Peyer's patch (tissue), 4 donors: ENCODE measurements at regions not wholly inside any gene's neighbourhood (a gene's known extent, or its start where the extent isn't known, plus 50 kb on each side); places are given as distances from the start of the nearest gene placed in this dataset.
A peak's percentile ranks its signal among the peaks of the same experiment; 100 is the strongest.
"Not testable (repeated sequence)": the region's sequence is repeated elsewhere in the genome, so short reads cannot be mapped to it uniquely, and the experiment has no call there.

Experiments used
- DNase-seq, 3 donors: peaks; one replicate each; pipeline ENCODE4 v3.0.0-alpha.2; 2017 to 2019
- H3K27ac ChIP-seq, 4 donors: fragments of 200-600 bp; sonication (generic); one replicate each; pipeline ENCODE4 v1.5.1; 2016 to 2019
- H3K27me3 ChIP-seq, 2 donors: fragments of 200-600 bp; sonication (generic); one replicate each; pipeline ENCODE4 v1.5.1; 2019
- H3K36me3 ChIP-seq, 3 donors: fragments of 200-600 bp; sonication (generic); one replicate each; pipeline ENCODE4 v1.5.1; 2016 to 2019
- H3K4me1 ChIP-seq, 4 donors: fragments of 200-600 bp; sonication (generic); one replicate each; pipeline ENCODE4 v1.5.1; 2016 to 2019
- H3K4me3 ChIP-seq, 4 donors: fragments of 200-600 bp; sonication (generic); 1 replicate in 3 of 4; 2 replicates in 1 of 4; pipeline ENCODE4 v1.5.1; 2016 to 2019; ENCODE audit warnings: mild to moderate bottlenecking in 1 of 4
- H3K9me3 ChIP-seq, 4 donors: fragments of 200-600 bp; sonication (generic); one replicate each; pipeline ENCODE4 v1.5.1; 2016 to 2019; ENCODE audit warnings: mild to moderate bottlenecking in 1 of 4
- POLR2A ChIP-seq, 2 donors: fragments of 450-650 bp; IDR thresholded peaks; one replicate each; pipeline ENCODE4 v1.5.1; 2017; ENCODE audit warnings: antibody characterized with exemption in 2 of 2, mild to moderate bottlenecking in 2 of 2, moderate library complexity in 2 of 2
- TF ChIP-seq, protein P1 (sequence below), 6 experiments: fragments of 450-650 bp in 4 of 6; fragments of 200-600 bp in 2 of 6; sonication (generic) in 1 of 6; IDR thresholded peaks; one replicate each; pipeline ENCODE4 v1.5.1; 2017 to 2019; ENCODE audit warnings: antibody characterized with exemption in 6 of 6, mild to moderate bottlenecking in 3 of 6, moderate library complexity in 1 of 6

DNA sequence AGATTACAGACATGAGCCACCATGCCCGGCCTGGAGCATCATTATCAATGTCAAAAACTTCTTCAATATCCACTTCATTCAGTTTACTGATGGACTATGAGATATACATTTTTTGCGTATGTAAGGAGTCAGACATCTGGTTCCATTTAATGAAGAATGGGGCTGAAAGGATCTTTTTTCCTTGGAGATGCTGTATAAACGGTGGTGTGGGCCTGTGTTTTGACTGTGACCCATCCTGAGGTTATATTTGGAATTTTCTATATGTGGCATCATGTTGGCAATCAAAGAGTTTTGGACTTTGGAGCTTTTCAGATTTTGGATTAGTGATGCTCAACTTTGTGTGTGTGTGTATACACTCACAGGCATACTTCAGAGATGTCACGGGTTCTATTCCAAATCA, 85.7 kb upstream of the FBXL17 start:
- DNase-seq: no peak
- no peaks in the 10 kb centered on the region for H3K4me1 ChIP-seq
- H3K9me3 ChIP-seq: no peaks in the 10 kb centered on the region
- no peaks in the 10 kb centered on the region for H3K27me3 ChIP-seq
- H3K36me3 ChIP-seq: no peaks in the 10 kb centered on the region
- TF ChIP-seq, protein P1, sequence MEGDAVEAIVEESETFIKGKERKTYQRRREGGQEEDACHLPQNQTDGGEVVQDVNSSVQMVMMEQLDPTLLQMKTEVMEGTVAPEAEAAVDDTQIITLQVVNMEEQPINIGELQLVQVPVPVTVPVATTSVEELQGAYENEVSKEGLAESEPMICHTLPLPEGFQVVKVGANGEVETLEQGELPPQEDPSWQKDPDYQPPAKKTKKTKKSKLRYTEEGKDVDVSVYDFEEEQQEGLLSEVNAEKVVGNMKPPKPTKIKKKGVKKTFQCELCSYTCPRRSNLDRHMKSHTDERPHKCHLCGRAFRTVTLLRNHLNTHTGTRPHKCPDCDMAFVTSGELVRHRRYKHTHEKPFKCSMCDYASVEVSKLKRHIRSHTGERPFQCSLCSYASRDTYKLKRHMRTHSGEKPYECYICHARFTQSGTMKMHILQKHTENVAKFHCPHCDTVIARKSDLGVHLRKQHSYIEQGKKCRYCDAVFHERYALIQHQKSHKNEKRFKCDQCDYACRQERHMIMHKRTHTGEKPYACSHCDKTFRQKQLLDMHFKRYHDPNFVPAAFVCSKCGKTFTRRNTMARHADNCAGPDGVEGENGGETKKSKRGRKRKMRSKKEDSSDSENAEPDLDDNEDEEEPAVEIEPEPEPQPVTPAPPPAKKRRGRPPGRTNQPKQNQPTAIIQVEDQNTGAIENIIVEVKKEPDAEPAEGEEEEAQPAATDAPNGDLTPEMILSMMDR (IDR thresholded peaks at IDR 0.05): no peak
- TF ChIP-seq POLR2A (IDR thresholded peaks at IDR 0.05): no peak
- no peak overlapping the region for H3K4me3 ChIP-seq
- H3K27ac ChIP-seq: no peak overlapping the region

DNA sequence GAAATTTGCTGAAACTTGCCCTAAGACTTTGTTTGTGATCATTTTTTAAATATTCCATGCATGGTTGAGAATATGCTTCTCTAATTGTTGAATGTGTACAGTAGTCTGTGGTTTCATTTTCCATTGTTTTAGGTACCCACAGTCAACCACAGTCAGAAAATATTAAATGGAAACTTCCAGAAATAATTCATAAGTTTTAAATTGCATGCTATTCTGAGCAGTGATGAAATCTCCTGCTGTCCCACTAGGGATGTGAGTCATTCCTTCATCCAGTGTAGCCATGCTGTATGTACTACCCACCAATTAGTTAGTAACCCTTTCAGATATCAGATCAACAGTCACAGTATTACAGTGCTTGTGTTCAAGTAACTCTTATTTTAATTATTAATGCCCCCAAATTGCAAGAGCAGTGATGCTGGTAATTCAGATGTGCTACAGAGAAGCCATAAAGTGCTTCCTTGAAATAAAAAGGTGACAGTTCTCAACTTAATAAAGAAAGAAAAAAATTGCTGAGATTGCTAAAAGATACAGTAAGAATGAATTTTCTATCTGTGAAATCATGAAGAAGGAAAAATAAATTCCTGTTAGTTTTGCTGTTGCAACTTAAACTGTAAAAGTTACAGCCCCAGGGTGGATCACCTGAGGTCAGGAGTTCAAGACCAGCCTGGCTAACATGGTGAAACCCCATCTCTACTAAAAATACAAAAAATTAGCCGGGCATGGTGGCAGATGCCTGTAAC, 79.9 kb upstream of the FBXL17 start:
- Histone ChIP-seq H3K27ac (no peak overlapping the region), H3K4me1 (no peaks in the 10 kb centered on the region)

DNA sequence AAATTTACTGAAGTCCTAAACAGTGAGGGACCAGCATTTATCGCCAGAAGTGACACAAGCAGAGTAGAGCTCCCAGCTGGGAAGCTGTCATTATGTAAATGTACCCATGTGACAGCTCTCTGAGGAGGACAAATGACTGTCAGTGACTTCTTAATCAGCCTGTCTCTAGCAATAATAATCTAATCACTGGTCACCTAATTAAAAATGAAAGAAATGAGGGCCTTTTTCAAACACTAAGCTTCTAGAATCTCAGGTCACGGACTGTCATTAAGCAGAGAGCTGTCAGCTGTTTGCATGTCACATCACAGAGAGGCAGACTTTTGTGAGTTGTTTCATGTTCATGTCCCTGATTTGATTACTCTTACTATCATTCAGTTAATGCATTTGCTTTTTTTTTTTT, 77.9 kb upstream of the FBXL17 start:
- Histone ChIP-seq H3K27ac (no peak overlapping the region), H3K9me3 (no peaks in the 10 kb centered on the region), H3K27me3 (no peaks in the 10 kb centered on the region), H3K4me3 (no peak overlapping the region), H3K36me3 (no peaks in the 10 kb centered on the region), H3K4me1 (no peaks in the 10 kb centered on the region)
- no peak for DNase-seq
- TF ChIP-seq, protein P1 (IDR thresholded peaks at IDR 0.05): no peak
- TF ChIP-seq POLR2A (IDR thresholded peaks at IDR 0.05): no peak

More for the DNA sequence above, 79.9 kb upstream of the FBXL17 start:
- no peak overlapping the region for H3K4me3 ChIP-seq
- H3K27me3 ChIP-seq: no peaks in the 10 kb centered on the region
- no peaks in the 10 kb centered on the region for H3K36me3 ChIP-seq
- DNase-seq: no peak
- TF ChIP-seq, protein P1 (IDR thresholded peaks at IDR 0.05): no peak
- TF ChIP-seq POLR2A (IDR thresholded peaks at IDR 0.05): no peak
- H3K9me3 ChIP-seq: no peaks in the 10 kb centered on the region

DNA sequence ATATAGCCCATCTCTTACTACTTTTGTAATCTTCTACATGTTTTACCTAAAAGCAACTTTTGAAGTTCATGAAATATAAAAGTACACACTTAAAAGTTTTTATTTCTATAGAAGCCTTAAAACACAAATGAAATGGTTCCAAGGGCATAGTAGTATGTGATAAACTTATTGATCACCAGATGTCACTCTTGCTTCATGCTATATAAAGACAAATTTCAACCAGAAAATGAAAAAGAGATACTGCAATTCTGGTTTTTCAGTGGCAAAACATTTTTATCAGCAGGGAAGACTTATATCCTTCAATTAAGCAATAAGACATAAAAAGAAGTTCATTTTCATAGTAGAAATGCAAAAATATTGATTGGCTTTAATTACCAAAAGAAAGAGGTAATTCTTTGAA, 69.4 kb upstream of the FBXL17 start:
- Histone ChIP-seq H3K36me3 (no peaks in the 10 kb centered on the region), H3K4me1 (no peaks in the 10 kb centered on the region), H3K27ac (no peak overlapping the region), H3K27me3 (no peaks in the 10 kb centered on the region), H3K4me3 (no peak overlapping the region), H3K9me3 (peaks cover 0 to 4% (median 0%) of the 10 kb centered on the region in 4 donors)
- DNase-seq: no peak
- TF ChIP-seq POLR2A (IDR thresholded peaks at IDR 0.05): no peak
- TF ChIP-seq, protein P1 (IDR thresholded peaks at IDR 0.05): peak in 1 of 6 experiments; percentile 28

DNA sequence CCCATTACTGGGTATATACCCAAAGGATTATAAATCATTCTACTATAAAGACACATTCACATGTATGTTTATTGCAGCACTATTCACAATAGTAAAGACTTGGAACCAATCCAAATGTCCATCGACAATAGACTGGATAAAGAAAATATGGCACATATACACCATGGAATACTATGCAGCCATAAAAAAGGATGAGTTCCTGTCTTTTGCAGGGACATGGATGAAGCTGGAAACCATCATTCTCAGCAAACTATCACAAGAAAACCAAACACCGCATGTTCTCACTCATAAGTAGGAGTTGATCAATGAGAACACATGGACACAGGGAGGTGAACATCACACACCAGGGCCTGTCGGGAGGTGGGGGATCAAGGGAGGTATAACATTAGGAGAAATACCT, 62.2 kb upstream of the FBXL17 start:
- H3K36me3 ChIP-seq, H3K4me3 ChIP-seq, H3K4me1 ChIP-seq, H3K27ac ChIP-seq, H3K27me3 ChIP-seq, DNase-seq, H3K9me3 ChIP-seq: not testable (repeated sequence)

DNA sequence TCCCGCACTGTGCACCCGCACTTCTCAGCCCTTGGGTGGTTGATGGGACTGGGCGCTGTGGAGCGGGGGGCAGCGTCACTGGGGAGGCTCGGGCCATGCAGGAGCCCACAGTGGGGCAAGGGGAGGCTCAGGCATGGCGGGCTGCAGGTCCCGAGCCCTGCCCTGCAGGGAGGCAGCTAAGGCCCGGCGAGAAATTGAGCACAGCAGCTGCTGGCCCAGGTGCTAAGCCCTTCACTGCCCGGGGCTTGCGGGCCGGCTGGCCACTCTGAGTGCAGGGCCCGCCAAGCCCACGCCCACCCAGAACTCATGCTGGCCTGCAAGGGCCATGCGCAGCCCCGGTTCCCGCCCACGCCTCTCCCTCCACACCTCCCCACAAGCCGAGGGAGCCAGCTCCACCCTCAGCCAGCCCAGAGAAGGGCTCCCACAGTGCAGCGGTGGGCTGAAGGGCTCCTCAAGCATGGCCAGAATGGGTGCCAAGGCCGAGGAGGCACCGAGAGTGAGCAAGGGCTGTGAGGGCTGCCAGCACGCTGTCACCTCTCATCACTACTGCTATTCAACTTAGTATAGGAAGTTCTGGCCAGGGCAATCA, 60.3 kb upstream of the FBXL17 start:
- not testable (repeated sequence) for DNase-seq, H3K4me3 ChIP-seq, H3K27me3 ChIP-seq, H3K27ac ChIP-seq, H3K36me3 ChIP-seq, H3K9me3 ChIP-seq, H3K4me1 ChIP-seq
